ENCODE measurements at regions not wholly inside any gene's neighbourhood (a gene's known extent, or its start where the extent isn't known, plus 50 kb on each side); places are given as distances from the start of the nearest gene placed in this dataset.

DNA sequence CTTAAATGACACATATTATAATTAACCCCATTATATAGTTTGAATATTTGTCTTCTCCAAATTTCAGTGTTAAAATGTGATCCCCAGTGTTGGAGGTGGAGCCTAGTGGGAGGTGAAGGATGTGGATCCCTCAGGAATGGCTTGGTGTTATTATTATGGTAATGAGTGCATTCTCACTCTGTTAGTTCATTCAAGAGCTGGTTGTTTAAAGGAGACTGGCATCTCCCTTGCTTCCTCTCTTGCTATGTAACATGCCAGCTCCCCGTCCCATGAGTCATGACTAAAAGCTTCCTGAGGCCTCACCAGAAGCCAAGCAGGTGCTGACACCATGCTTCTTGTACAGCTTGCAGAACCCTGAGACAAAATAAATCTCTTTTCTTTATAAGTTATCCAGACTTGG is 1612.7 kb downstream of the AMY1C start:
- Mint-ChIP-seq H3K27me3 (ENCODE audit: low read depth) (no peaks in the 10 kb centered on the region), H3K27ac (no peak overlapping the region), H3K36me3 (ENCODE audit: low read depth) (no peaks in the 10 kb centered on the region), H3K4me1 (no peaks in the 10 kb centered on the region), H3K9me3 (peaks cover 3% of the 10 kb centered on the region), H3K4me3 (no peak overlapping the region)
- TF ChIP-seq, protein P1, sequence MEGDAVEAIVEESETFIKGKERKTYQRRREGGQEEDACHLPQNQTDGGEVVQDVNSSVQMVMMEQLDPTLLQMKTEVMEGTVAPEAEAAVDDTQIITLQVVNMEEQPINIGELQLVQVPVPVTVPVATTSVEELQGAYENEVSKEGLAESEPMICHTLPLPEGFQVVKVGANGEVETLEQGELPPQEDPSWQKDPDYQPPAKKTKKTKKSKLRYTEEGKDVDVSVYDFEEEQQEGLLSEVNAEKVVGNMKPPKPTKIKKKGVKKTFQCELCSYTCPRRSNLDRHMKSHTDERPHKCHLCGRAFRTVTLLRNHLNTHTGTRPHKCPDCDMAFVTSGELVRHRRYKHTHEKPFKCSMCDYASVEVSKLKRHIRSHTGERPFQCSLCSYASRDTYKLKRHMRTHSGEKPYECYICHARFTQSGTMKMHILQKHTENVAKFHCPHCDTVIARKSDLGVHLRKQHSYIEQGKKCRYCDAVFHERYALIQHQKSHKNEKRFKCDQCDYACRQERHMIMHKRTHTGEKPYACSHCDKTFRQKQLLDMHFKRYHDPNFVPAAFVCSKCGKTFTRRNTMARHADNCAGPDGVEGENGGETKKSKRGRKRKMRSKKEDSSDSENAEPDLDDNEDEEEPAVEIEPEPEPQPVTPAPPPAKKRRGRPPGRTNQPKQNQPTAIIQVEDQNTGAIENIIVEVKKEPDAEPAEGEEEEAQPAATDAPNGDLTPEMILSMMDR (IDR thresholded peaks at IDR 0.05; ENCODE audit: unreplicated experiment in 3 of 3) = no peak

DNA sequence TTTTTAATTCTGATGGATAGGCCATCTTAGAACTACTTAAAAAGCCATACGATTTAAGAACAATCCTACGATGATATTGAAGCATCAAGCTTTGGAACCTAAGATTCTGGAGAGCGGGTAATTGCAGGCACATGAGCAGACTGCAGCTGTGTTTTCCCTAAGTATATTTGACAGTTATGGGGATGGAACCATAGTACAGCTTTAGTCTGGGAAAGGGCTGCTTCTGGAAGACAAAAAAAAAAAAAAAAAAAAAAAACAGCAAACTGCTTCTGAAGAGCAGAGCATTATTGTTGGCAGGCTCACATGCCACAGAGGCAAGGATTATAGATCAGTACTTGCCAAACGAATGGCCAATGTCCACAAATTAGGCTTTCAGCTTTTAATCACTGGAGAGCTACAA is 1618.7 kb downstream of the AMY1C start:
- no peaks in the 10 kb centered on the region for H3K4me1 Mint-ChIP-seq
- H3K27ac Mint-ChIP-seq = no peak overlapping the region
- no peaks in the 10 kb centered on the region for H3K36me3 Mint-ChIP-seq (ENCODE audit: low read depth)

DNA sequence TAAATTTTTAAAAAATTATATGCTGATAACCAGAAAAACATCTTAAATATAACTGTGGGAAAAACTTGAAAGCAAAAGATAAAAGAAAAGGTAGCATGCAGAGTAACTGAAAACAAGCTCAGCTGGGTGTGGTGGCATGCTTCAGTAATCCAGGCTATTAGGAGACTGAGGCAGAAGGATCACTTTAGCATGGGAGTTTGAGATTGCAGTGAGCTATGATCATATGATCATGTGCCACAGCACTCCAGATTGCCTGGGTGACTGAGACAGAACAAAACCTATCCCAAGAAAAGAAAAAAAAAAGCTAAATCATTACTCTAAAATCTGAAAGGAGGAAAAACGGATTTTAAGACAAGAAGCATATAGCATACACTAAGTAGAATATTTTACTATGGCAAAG is 1624.0 kb downstream of the AMY1C start:
- TF ChIP-seq, protein P1 (IDR thresholded peaks at IDR 0.05; ENCODE audit: unreplicated experiment in 3 of 3) = no peak
- Mint-ChIP-seq H3K36me3 (ENCODE audit: low read depth) (no peaks in the 10 kb centered on the region), H3K9me3 (no peaks in the 10 kb centered on the region), H3K4me3 (no peak overlapping the region), H3K4me1 (no peaks in the 10 kb centered on the region), H3K27ac (no peak overlapping the region), H3K27me3 (ENCODE audit: low read depth) (no peaks in the 10 kb centered on the region)

More for the DNA sequence above, 1618.7 kb downstream of the AMY1C start:
- H3K27me3 Mint-ChIP-seq (ENCODE audit: low read depth) = no peaks in the 10 kb centered on the region
- H3K9me3 Mint-ChIP-seq = no peaks in the 10 kb centered on the region
- H3K4me3 Mint-ChIP-seq = no peak overlapping the region
- TF ChIP-seq, protein P1 (IDR thresholded peaks at IDR 0.05; ENCODE audit: unreplicated experiment in 3 of 3) = no peak

DNA sequence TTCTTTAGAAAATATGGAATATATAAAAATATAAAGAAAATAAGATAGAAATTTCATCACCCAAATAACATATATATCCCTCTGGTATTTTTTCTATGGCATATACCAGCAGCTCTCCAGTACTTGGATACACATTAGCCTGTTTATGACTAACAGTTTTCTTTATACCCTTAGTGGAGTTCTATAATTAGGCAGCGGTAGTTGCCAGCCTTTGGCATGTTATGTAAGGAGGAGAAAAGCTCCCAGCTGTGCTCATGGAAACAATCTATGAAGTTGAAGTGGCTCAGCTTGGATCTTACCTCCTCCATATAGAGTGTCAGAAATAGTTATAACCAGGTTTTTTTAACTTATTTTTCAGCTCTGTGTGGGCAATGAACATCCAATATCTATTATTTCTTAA is 1636.8 kb downstream of the AMY1C start:
- TF ChIP-seq, protein P1 (IDR thresholded peaks at IDR 0.05; ENCODE audit: unreplicated experiment in 3 of 3) = no peak
- Mint-ChIP-seq H3K4me3 (no peak overlapping the region), H3K27ac (no peak overlapping the region), H3K36me3 (ENCODE audit: low read depth) (no peaks in the 10 kb centered on the region), H3K4me1 (no peaks in the 10 kb centered on the region), H3K27me3 (ENCODE audit: low read depth) (peaks cover 4% of the 10 kb centered on the region), H3K9me3 (peaks cover 3% of the 10 kb centered on the region)

DNA sequence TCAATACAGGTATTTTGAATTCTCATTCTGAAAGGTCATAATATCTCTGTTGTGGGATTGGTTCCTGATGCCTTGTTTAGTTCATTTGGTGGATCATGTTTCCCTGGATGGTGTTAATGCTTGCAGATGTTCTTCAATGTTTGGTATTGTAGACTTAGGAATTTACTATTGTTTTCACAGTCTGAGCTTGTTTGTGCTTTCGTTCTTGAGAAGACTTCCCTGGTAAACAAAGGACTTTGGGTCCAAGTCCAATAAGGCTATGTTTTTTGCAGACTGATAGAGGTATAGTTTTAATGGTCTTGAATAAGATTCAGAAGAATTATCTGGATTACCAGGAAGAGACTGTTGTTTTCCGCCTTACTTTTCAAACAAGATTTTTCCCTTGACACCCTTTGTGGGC is 1646.3 kb downstream of the AMY1C start:
- TF ChIP-seq, protein P1 (IDR thresholded peaks at IDR 0.05; ENCODE audit: unreplicated experiment in 3 of 3) = no peak
- no peaks in the 10 kb centered on the region for H3K4me1 Mint-ChIP-seq
- peaks cover 7% of the 10 kb centered on the region for H3K9me3 Mint-ChIP-seq
- no peak overlapping the region for H3K27ac Mint-ChIP-seq
- no peaks in the 10 kb centered on the region for H3K36me3 Mint-ChIP-seq (ENCODE audit: low read depth)
- no peak overlapping the region for H3K4me3 Mint-ChIP-seq
- H3K27me3 Mint-ChIP-seq (ENCODE audit: low read depth) = peaks cover 5% of the 10 kb centered on the region

DNA sequence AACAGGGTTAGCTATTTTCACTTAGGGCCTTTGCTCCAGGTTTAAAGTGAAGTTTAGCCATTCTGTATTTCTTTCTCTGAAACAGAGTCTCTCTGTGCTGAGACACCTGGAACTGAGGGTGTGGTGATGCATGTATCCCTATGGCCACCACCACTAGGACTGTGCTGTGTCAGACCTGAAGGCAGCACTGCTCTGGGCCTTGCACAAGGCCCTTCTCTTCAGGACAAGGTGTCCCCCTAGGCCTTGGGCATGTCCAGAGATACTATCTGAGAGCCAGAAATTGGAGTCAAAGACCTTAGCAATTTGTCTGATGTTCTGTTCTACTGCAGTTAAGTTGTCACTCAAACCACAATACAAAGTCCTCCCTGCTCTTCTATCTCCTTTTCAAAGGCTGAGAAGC is 1649.2 kb downstream of the AMY1C start:
- peaks cover 5% of the 10 kb centered on the region for H3K27me3 Mint-ChIP-seq (ENCODE audit: low read depth)

More for the DNA sequence above, 1649.2 kb downstream of the AMY1C start:
- H3K27ac Mint-ChIP-seq = no peak overlapping the region
- no peaks in the 10 kb centered on the region for H3K4me1 Mint-ChIP-seq
- peaks cover 7% of the 10 kb centered on the region for H3K9me3 Mint-ChIP-seq
- H3K4me3 Mint-ChIP-seq = no peak overlapping the region
- TF ChIP-seq, protein P1 (IDR thresholded peaks at IDR 0.05; ENCODE audit: unreplicated experiment in 3 of 3) = no peak
- no peaks in the 10 kb centered on the region for H3K36me3 Mint-ChIP-seq (ENCODE audit: low read depth)
